ENCODE measurements at regions not wholly inside any gene's neighbourhood (a gene's known extent, or its start where the extent isn't known, plus 50 kb on each side); places are given as distances from the start of the nearest gene placed in this dataset.

DNA sequence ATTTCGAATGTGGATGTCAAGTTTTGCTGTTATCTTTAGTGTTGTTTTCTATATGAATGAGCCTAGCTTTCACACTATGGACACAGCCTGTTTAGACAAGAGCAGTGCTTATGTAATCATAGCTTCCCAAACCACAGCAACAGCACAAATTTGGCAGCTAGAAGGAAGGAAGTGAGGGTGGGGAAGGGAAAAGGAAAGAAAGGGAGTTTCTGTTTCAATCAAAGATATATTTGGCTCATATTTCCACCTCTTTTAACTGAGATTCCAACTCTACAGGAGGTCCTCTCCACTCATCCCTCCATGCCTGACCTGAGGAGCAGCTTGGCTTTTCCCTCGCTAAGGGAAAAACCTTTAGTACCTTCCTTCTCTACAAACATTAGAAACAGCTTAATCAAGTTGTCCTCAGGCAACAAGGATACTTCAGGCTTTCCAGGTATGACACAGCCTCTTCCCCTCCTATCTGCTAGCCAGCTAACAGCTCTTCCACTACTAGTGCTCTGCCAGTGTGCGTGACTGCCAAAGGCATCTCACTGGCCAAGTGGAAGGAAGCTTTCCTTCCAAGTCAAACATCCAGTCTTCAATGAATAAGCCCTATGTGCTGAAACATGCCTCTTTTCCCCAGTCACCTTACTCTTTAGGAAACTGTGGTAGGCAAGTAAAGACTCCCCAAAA, 268.6 kb upstream of the PTGER4 start:
- H3K36me3 ChIP-seq (ENCODE audit: control insufficient read depth in 4 of 4, insufficient read depth in 4 of 4, low read length in 4 of 4), result no peaks in the 10 kb centered on the region
- ATAC-seq (ENCODE audit: insufficient read depth, low FRiP score) (peak; percentile 69), DNase-seq (peak; percentile 48 to 90 (median 87))
- no peaks in the 10 kb centered on the region for H3K27me3 ChIP-seq (ENCODE audit: control insufficient read depth in 3 of 3, insufficient read depth in 3 of 3, low read length in 2 of 3)
- no peak for TF ChIP-seq CTCF (IDR thresholded peaks at IDR 0.05; ENCODE audit: control extremely low read depth, extremely low read depth)
- peak overlapping the region; percentile 41 to 66 for H3K27ac ChIP-seq (ENCODE audit: low read depth in 1 of 2, low read length in 1 of 2)
- H3K4me3 ChIP-seq, result no peak overlapping the region
- peaks cover 0 to 3% (median 0%) of the 10 kb centered on the region in 4 donors for H3K9me3 ChIP-seq (ENCODE audit: control insufficient read depth in 4 of 4, insufficient read depth in 3 of 4, low read length in 3 of 4)
- 48 to 64% methylated on average over 3 of the region's 3 CpGs for WGBS, 2 donors
- no peak overlapping the region for H3K9ac ChIP-seq (ENCODE audit: insufficient read depth in 1 of 2, low read length in 2 of 2)
- peaks cover 0 to 33% (median 7%) of the 10 kb centered on the region in 5 donors for H3K4me1 ChIP-seq (ENCODE audit: control insufficient read depth in 5 of 5, insufficient read depth in 5 of 5, low read length in 5 of 5)

DNA sequence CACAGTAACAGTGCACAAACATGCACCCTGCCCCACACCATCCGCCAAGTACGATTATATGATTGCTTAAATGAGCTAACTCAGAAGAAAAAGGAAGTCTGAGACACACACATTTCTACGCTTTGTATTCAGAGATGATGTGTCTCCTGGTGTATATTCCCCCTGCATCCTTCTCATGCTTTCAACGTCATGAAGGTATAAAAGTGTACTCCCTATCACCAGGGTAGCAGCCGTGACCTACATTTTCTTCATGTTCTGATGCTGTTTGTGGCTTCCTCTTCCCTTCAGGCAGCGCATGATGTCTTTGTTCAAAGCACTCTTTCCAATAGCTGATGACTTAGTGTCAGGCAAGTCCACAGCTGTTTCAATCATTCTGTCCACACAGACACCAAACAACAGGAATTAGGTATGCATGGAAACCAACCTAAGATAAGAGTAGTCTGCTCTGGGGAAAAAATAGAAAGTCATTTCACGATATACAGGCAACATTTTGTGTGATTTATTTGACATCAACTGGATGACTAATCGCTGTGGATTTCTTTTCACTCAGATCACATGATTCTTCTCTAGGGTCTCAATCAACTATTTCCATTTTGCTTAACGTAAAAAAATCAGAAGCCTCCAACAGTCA, 269.4 kb upstream of the PTGER4 start:
- H3K9me3 ChIP-seq (ENCODE audit: control insufficient read depth in 4 of 4, insufficient read depth in 3 of 4, low read length in 3 of 4), result peaks cover 0 to 3% (median 0%) of the 10 kb centered on the region in 4 donors
- peak overlapping the region in 1 of 2 donors; percentile 64 for H3K27ac ChIP-seq (ENCODE audit: low read depth in 1 of 2, low read length in 1 of 2)
- ATAC-seq (ENCODE audit: insufficient read depth, low FRiP score) (no peak), DNase-seq (peak in 2 of 3 donors; percentile 43 to 45)
- WGBS, 2 donors, result 18 to 39% methylated on average over 9 of the region's 9 CpGs
- no peaks in the 10 kb centered on the region for H3K27me3 ChIP-seq (ENCODE audit: control insufficient read depth in 3 of 3, insufficient read depth in 3 of 3, low read length in 2 of 3)
- H3K9ac ChIP-seq (ENCODE audit: insufficient read depth in 1 of 2, low read length in 2 of 2), result no peak overlapping the region
- TF ChIP-seq CTCF (IDR thresholded peaks at IDR 0.05; ENCODE audit: control extremely low read depth, extremely low read depth), result no peak
- H3K4me3 ChIP-seq, result no peak overlapping the region
- no peaks in the 10 kb centered on the region for H3K36me3 ChIP-seq (ENCODE audit: control insufficient read depth in 4 of 4, insufficient read depth in 4 of 4, low read length in 4 of 4)
- H3K4me1 ChIP-seq (ENCODE audit: control insufficient read depth in 5 of 5, insufficient read depth in 5 of 5, low read length in 5 of 5), result peaks cover 0 to 40% (median 10%) of the 10 kb centered on the region in 5 donors

DNA sequence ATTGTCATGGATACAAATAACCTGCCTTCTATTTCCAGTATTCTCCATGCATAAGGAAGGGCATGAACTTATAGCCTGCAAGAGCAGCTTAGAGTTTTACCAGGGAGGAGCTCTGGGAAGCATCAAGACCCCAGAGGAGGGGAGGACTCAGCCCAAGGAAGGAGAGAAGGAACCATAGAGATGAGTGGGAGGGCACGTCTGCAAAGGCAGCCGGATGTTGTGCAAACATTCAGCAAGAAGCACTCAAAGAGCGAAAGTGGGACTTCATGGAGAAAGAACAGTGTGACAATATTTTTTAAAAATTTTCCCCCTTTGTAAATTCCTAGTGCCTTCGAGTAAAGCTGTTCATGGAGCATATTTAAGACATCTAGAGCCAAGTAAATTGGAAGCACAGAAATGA, 270.1 kb upstream of the PTGER4 start:
- no peaks in the 10 kb centered on the region for H3K36me3 ChIP-seq (ENCODE audit: control insufficient read depth in 4 of 4, insufficient read depth in 4 of 4, low read length in 4 of 4)
- peaks cover 0 to 42% (median 10%) of the 10 kb centered on the region in 5 donors for H3K4me1 ChIP-seq (ENCODE audit: control insufficient read depth in 5 of 5, insufficient read depth in 5 of 5, low read length in 5 of 5)
- H3K4me3 ChIP-seq, result no peak overlapping the region
- no peak overlapping the region for H3K27ac ChIP-seq (ENCODE audit: low read depth in 1 of 2, low read length in 1 of 2)
- no peak for TF ChIP-seq CTCF (IDR thresholded peaks at IDR 0.05; ENCODE audit: control extremely low read depth, extremely low read depth)
- no peak for ATAC-seq (ENCODE audit: insufficient read depth, low FRiP score)
- no peak overlapping the region for H3K9ac ChIP-seq (ENCODE audit: insufficient read depth in 1 of 2, low read length in 2 of 2)
- peak in 1 of 3 donors; percentile 25 for DNase-seq
- 27 to 45% methylated on average over 4 of the region's 4 CpGs for WGBS, 2 donors
- peaks cover 0 to 3% (median 0%) of the 10 kb centered on the region in 4 donors for H3K9me3 ChIP-seq (ENCODE audit: control insufficient read depth in 4 of 4, insufficient read depth in 3 of 4, low read length in 3 of 4)
- H3K27me3 ChIP-seq (ENCODE audit: control insufficient read depth in 3 of 3, insufficient read depth in 3 of 3, low read length in 2 of 3), result no peaks in the 10 kb centered on the region
